Heart right ventricle (tissue), 16 donors: ENCODE measurements at regions not wholly inside any gene's neighbourhood (a gene's known extent, or its start where the extent isn't known, plus 50 kb on each side); places are given as distances from the start of the nearest gene placed in this dataset.

Experiments
- ATAC-seq, 8 donors: fragments of 200-7000 bp; cut with Tn5 transposase; one replicate each; pipeline ENCODE4 v1.9.1; 2020; ENCODE audit warnings: mild to moderate bottlenecking in 8 of 8, moderate library complexity in 8 of 8, moderate number of reproducible peaks in 1 of 8
- DNase-seq, 2 donors: peaks; one replicate each; pipeline ENCODE4 v3.0.0-alpha.2; 2020
- H3K27ac ChIP-seq, 10 donors: fragments of 200-600 bp; sonication (generic) in 2 of 10; one replicate each; pipeline versions ENCODE4 v1.5.0 to v1.8.0; 2020 to 2022; ENCODE audit warnings: mild to moderate bottlenecking in 3 of 10
- H3K27me3 ChIP-seq, 7 donors: fragments of 200-600 bp; one replicate each; pipeline ENCODE4 v1.8.0; 2021 to 2022; ENCODE audit warnings: mild to moderate bottlenecking in 2 of 7
- H3K36me3 ChIP-seq, 9 donors: fragments of 200-600 bp; sonication (generic) in 1 of 9; one replicate each; pipeline versions ENCODE4 v1.5.0 to v1.8.0; 2020 to 2022; ENCODE audit warnings: mild to moderate bottlenecking in 2 of 9
- H3K4me1 ChIP-seq, 9 donors: fragments of 200-600 bp; sonication (generic) in 1 of 9; one replicate each; pipeline versions ENCODE4 v1.5.0 to v1.8.0; 2020 to 2022; ENCODE audit warnings: mild to moderate bottlenecking in 4 of 9
- H3K4me3 ChIP-seq, 10 donors: fragments of 200-600 bp; sonication (generic) in 2 of 10; one replicate each; pipeline versions ENCODE4 v1.5.0 to v1.8.0; 2020 to 2022; ENCODE audit warnings: mild to moderate bottlenecking in 7 of 10, moderate library complexity in 2 of 10
- H3K9me3 ChIP-seq, 11 donors: fragments of 200-600 bp in 10 of 11; sonication (generic) in 2 of 11; one replicate each; pipeline versions ENCODE4 v1.5.0 to v1.8.0; 2013 to 2022; ENCODE audit warnings: mild to moderate bottlenecking in 2 of 11, control low read depth in 1 of 11, moderate library complexity in 1 of 11
- CTCF ChIP-seq, 9 donors: fragments of 200-600 bp; sonication (generic) in 2 of 9; IDR thresholded peaks; one replicate each; pipeline versions ENCODE4 v1.5.0 to v1.8.0; 2021 to 2022; ENCODE audit warnings: antibody characterized with exemption in 9 of 9, mild to moderate bottlenecking in 5 of 9, moderate library complexity in 1 of 9
- WGBS, 2 donors: extraction: QIAGEN DNeasy Blood & Tissue Kit; methylation state at CpG; one replicate each; pipeline ENCODE4 v1.1.7; 2013; ENCODE audit warnings: inconsistent platforms in 1 of 2; 5-methylcytosine and 5-hydroxymethylcytosine counted together
- intact Hi-C, 10 donors: fragments of 100-400 bp; cut with DNase I; formaldehyde crosslinking; loops; one replicate each; pipeline versions ENCODE4 v1.11.1 to v1.14.2; 2022
- donor health status: Arrhythmogenic right ventricular cardiomyopathy.
- donor health status: ischemic (EF 13 %, LVEDD 7.1; RV severe dilation, severe dysfunction).
- donor health status: healthy with polysubstance abuse.
- donor health status: DM: no; HTN: yes; CAD: no.
- donor health status: DM: no; HTN: no; CAD: no.
- donor health status: ischemic (EF 25% LVEDD 6.9; RV normal size, moderate dysfunction).
- donor health status: ischemic (EF 25% LVEDD 5.7; RV mildly dilated, moderate dysfunction).
- donor health status: healthy.
- donor health status: DM: yes; HTN: yes; CAD: no.
- donor health status: Ischemic cardiomyopathy.
- donor health status: ischemic (EF 35%, LVEDD 5.7; RV mildly dilated, moderate dysfunction).
- donor health status: nonischemic (EF 11% LVEDD 7.7; RV severe dilation, severe dysfunction).
- donor health status: DM: yes; HTN: yes; CAD: no.
- donor health status: PGD.
- donor health status: ischemic (EF 29% LVEDD 5.4; RV normal size, mild dysfunction).
- donor health status: nonischemic (EF 23%, LVEDD 6.1; RV moderate dilation, normal function).

- H3K9me3 ChIP-seq = peaks cover 0 to 11% (median 0%) of the 10 kb centered on the region in 11 donors
- intact Hi-C loops = no loop called here
- no peak for TF ChIP-seq CTCF (IDR thresholded peaks at IDR 0.05)
- H3K4me3 ChIP-seq = no peak overlapping the region
- peaks cover 0 to 5% (median 0%) of the 10 kb centered on the region in 9 donors for H3K4me1 ChIP-seq
- DNase-seq = no peak
- no peaks in the 10 kb centered on the region for H3K27me3 ChIP-seq
- H3K36me3 ChIP-seq = no peaks in the 10 kb centered on the region
- ATAC-seq = no peak
- no peak overlapping the region for H3K27ac ChIP-seq
- WGBS, 2 donors = 66 to 67% methylated on average over 3 of the region's 3 CpGs
These were observed 148.4 kb downstream of the TENT4A start for GRCh38 chr5:6861667-6862066.

GRCh38 chr5:6862306-6862705 lies 149.1 kb downstream of the TENT4A start:
- Histone ChIP-seq H3K27ac (no peak overlapping the region), H3K36me3 (no peaks in the 10 kb centered on the region), H3K9me3 (peaks cover 0 to 11% (median 0%) of the 10 kb centered on the region in 11 donors), H3K4me1 (peaks cover 0 to 5% (median 0%) of the 10 kb centered on the region in 9 donors), H3K4me3 (no peak overlapping the region), H3K27me3 (no peaks in the 10 kb centered on the region)
- intact Hi-C loops = no loop called here
- ATAC-seq (no peak), DNase-seq (no peak)
- 82 to 89% methylated on average over 5 of the region's 5 CpGs for WGBS, 2 donors
- no peak for TF ChIP-seq CTCF (IDR thresholded peaks at IDR 0.05)

- no peaks in the 10 kb centered on the region for H3K36me3 ChIP-seq
- no peak for ATAC-seq
These were observed 154.5 kb downstream of the TENT4A start for GRCh38 chr5:6867712-6868111.

GRCh38 chr5:6868171-6868570 lies 154.9 kb downstream of the TENT4A start:
- intact Hi-C loops = no loop called here
- 75 to 77% methylated on average over 9 of the region's 9 CpGs for WGBS, 2 donors

More at GRCh38 chr5:6867712-6868111, 154.5 kb downstream of the TENT4A start:
- intact Hi-C loops = no loop called here
- no peak overlapping the region for H3K4me3 ChIP-seq
- no peak for DNase-seq
- H3K9me3 ChIP-seq = peaks cover 0 to 6% (median 0%) of the 10 kb centered on the region in 11 donors
- 93% methylated on average over 6 of the region's 6 CpGs for WGBS, 2 donors
- no peak for TF ChIP-seq CTCF (IDR thresholded peaks at IDR 0.05)
- no peaks in the 10 kb centered on the region for H3K4me1 ChIP-seq
- no peak overlapping the region for H3K27ac ChIP-seq
- H3K27me3 ChIP-seq = peaks cover 0 to 4% (median 0%) of the 10 kb centered on the region in 7 donors

More at GRCh38 chr5:6868171-6868570, 154.9 kb downstream of the TENT4A start:
- Histone ChIP-seq H3K27me3 (peaks cover 0 to 4% (median 0%) of the 10 kb centered on the region in 7 donors), H3K4me3 (no peak overlapping the region), H3K36me3 (no peaks in the 10 kb centered on the region), H3K9me3 (peaks cover 0 to 2% (median 0%) of the 10 kb centered on the region in 11 donors), H3K4me1 (no peaks in the 10 kb centered on the region), H3K27ac (no peak overlapping the region)
- no peak for TF ChIP-seq CTCF (IDR thresholded peaks at IDR 0.05)
- DNase-seq (no peak), ATAC-seq (peak in 1 of 8 donors; percentile 52)
